ENCODE measurements at regions not wholly inside any gene's neighbourhood (a gene's known extent, or its start where the extent isn't known, plus 50 kb on each side); places are given as distances from the start of the nearest gene placed in this dataset.

GRCh38 chr5:143955141-143955540 lies 143.2 kb downstream of the HMHB1 start:
- TF ChIP-seq POLR2A (IDR thresholded peaks at IDR 0.05) (no peak), CTCF (IDR thresholded peaks at IDR 0.05) (no peak), POLR2AphosphoS5 (IDR thresholded peaks at IDR 0.05) (no peak)
